ENCODE measurements at regions not wholly inside any gene's neighbourhood (a gene's known extent, or its start where the extent isn't known, plus 50 kb on each side); places are given as distances from the start of the nearest gene placed in this dataset.
"Not testable (repeated sequence)": the region's sequence is repeated elsewhere in the genome, so short reads cannot be mapped to it uniquely, and the experiment has no call there.

- no peak for DNase-seq
Measured at GRCh38 chr9:7338586-7339281, 460.8 kb downstream of the DMAC1 start.

- DNase-seq = peak; percentile 57
Measured at GRCh38 chr9:7336356-7337065, 463.1 kb downstream of the DMAC1 start.

- DNase-seq = no peak
Measured at GRCh38 chr9:7333719-7334118, 465.9 kb downstream of the DMAC1 start.

DNA sequence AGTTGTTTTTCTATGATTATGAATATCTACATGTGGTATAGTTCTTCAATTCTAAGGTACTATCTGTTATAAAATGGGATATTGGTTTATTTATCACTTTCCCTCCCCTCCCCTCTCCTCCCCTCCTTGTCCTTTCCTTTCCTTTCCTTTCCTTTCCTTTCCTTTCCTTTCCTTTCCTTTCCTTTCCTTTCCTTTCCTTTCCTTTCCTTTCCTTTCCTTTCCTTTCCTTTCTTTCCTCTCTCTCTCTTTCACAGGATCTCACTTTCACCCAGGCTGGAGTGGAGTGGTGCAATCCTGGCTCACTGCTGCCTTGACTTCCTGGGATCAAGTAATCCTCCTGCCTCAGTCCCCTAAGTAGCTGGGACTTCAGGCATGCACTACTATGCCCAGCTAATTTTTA, 466.8 kb downstream of the DMAC1 start:
- no peak for DNase-seq

GRCh38 chr9:7328453-7328852, 471.1 kb downstream of the DMAC1 start:
- no peak for DNase-seq

- no peak for DNase-seq
Measured at GRCh38 chr9:7325995-7326394, 473.6 kb downstream of the DMAC1 start.

DNA sequence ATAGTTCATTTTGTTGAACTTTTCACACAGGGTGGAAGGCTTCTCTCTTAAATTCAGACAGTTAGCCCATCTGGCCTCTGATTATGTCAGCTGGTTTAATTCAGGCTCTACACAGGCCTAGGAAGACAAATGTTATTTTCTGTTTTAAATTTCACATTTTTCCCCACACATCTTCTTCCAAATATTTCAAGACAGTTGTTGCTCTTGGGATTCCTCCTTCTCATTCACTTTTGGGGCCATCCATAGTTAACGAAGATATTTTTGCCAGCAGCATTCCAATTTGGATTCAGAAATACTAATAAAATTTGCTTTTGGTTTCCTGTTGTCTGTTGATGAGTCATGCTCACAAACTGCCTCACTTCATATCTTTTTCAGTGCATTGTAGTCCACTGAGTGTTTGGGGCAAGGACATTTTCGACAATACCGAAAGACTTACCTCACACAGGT, 475.4 kb downstream of the DMAC1 start:
- no peak for DNase-seq

- DNase-seq = no peak
Measured at GRCh38 chr9:7320841-7321240, 478.7 kb downstream of the DMAC1 start.

DNA sequence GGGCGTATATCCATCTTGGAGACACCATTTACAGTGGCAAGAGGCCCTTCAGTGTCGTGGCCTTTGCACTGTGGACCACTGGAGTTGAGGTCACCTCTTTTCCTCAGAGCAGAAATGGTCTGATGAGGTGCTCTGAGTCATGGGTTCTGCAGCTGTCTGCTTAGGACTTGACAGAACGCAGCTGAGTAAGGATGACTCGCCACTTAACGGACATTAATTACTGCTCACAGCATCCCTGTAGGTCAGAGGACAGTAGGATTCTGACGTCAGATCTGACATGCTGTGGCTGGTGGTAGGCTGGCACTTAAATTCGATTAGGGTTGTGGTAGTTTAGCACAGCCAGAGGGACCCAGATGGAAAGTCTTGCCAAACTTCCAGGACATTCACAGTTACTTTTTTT, 479.4 kb downstream of the DMAC1 start:
- DNase-seq = peak; percentile 99

- peak; percentile 29 for DNase-seq
Measured at GRCh38 chr9:7318920-7319319, 480.7 kb downstream of the DMAC1 start.

- DNase-seq = no peak
Measured at GRCh38 chr9:7316967-7317366, 482.6 kb downstream of the DMAC1 start.

DNA sequence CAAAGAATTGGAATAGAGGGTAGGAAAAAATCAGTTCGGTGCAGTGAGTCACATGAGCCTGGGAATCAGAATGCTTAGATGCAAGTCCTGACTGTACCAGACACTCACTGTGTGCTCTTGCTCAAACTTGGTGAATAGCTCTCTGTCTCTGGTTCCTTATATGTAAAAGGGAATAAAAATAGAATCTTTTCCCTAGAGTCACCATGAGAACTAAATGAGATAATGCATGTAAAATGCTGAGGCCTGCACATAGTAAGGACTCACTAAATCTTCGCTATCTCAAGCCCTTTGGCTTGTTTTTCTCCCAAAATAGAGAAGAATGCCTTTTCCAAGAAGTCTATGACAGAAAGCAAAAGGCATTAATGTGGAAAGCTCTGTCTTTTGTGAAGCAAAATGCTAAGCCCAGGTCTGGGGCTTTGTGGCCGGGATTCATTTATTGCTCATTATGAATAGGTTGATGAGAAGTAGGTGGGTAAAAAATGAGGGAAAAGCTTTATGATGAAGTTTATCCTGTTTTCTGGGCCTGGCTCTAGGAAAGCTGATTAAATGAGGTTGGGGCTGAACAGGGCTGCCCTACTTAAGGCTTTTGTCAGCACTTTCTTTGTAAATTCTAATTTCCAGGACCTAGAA, 483.3 kb downstream of the DMAC1 start:
- peak; percentile 72 for DNase-seq

- peak; percentile 71 for DNase-seq
Measured at GRCh38 chr9:7315746-7316145, 483.8 kb downstream of the DMAC1 start.

- DNase-seq = no peak
Measured at GRCh38 chr9:7315116-7315515, 484.5 kb downstream of the DMAC1 start.

- DNase-seq = no peak
Measured at GRCh38 chr9:7313389-7313788, 486.2 kb downstream of the DMAC1 start.

DNA sequence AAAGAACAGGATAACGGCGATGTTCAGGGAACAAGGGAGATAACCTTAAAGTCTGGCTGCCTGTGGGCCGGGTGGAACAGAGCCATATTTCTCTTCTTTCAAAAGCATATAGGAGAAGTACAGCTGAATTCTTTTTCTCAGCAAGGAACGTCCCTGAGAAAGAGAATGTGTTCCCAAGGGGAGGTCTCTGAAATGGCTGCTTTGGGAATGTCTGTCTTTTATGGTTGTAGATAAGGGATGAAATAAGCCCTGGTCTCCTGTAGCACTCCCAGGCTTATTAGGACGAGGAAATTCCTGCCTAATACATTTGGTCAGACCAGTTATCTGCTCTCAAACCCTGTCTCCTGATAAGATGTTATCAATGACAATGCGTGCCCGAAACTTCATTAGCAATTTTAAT, 490.5 kb downstream of the DMAC1 start:
- not testable (repeated sequence) for DNase-seq

- no peak for DNase-seq
Measured at GRCh38 chr9:7305677-7306076, 493.9 kb downstream of the DMAC1 start.

- no peak for DNase-seq
Measured at GRCh38 chr9:7304627-7304995, 495.0 kb downstream of the DMAC1 start.

DNA sequence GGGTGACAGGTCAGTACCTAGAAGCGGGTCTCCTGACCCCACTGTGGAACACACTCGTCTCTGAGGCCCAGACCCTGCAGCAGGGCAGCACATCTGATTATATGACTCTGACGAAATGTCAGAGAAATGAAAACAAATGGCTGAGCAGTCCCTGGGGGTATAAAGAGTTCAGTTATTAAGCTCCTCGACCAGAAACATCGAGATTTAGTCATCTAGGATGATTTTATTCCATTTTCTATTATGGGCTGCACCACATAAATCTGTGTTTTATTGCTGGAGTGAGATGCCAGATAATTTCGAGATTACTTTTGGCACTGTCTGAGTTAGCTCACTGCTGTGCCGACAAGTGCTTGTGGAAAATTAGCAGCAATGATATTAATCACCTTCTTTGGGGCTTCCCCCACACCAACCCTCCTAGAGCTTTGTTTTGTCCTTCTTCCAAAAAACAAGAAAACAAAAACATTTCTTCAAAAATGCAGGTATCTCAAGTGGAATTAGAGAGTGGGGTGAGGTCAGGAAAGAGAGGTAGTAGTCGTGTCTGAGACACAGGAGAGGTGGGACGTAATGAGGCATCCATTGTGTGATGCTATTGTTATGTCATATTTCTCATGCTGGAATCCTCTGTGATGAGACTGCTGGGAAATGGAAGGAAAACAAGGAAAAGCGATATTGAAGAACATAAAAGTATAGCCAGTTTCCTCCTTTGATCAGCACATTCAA, 495.5 kb downstream of the DMAC1 start:
- no peak for DNase-seq

GRCh38 chr9:7300484-7300883, 499.1 kb downstream of the DMAC1 start:
- DNase-seq = no peak

DNA sequence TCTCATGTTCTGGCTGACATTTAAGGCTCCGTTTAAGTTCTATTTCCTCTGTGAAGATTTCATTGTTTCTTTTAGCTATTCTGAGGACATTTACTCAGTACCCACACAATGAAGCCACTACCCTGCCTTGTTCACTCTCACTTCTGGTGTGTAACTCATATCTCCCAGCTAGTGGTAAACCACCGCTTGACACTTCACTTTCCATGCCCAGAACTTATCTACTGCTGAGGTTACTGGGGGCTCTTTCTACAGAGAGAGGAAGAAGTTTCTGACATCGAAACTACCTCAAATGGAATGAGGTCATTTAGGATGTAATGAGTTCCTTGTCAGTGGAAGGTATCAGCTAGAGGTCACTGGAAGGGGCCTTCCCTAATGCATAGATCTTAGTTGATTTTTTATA, 501.5 kb downstream of the DMAC1 start:
- no peak for DNase-seq

GRCh38 chr9:7297521-7297920, 502.1 kb downstream of the DMAC1 start:
- no peak for DNase-seq

DNA sequence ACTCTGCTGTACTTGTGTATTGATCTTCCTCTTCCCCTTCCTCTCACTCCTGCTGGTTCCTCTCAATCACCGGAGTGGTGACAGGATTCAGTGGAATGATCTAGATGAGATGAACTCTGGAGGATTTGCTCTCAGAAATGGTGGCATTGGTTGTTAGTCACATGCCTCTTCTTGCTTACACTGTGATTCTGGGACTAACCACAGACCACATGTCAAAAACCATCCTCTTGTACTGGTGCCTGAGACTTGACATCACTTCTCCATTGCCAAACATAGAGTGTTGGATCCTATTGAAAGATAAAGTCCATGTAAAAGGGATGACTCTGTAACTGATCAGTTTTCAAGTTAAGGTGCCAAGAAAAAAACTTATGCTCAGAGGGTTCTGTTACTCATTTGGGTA, 506.5 kb downstream of the DMAC1 start:
- DNase-seq = no peak

DNA sequence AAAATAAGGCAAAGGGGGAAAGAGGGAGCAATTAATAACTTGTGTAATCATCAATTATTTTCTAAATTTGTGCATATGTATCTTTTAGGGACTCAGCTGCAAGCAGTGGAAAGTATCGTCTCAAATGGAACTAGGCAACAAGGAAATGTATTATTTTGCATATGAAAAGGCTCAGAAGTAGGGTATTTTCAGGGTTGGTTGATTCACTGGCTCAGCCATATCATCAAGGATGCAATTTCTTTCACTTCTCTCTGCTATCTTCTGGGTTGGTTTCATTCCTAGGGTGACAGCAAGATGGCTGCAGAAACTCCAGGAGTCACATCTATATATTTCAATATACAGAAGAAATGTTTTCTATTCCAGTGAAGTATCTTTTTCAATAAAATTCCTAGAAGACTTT, 509.8 kb downstream of the DMAC1 start:
- no peak for DNase-seq
